GM23338 (cell line): ENCODE measurements at regions not wholly inside any gene's neighbourhood (a gene's known extent, or its start where the extent isn't known, plus 50 kb on each side); places are given as distances from the start of the nearest gene placed in this dataset.

Source experiments
- ATAC-seq: fragments of 200-7000 bp; cut with Tn5 transposase; 3 replicates; pipeline ENCODE4 v1.9.1; 2020
- DNase-seq: peaks from one replicate; pipeline ENCODE4 v3.0.0-alpha.2; 2015; ENCODE audit warnings: low spot score
- H2AFZ ChIP-seq: fragments of 200-600 bp; sonication (generic); 2 replicates; pipeline ENCODE4 v1.8.0; 2016; ENCODE audit warnings: antibody characterized with exemption, mild to moderate bottlenecking, moderate library complexity
- H3F3A ChIP-seq: fragments of 200-600 bp; sonication (generic); replicated peaks from 2 replicates; pipeline ENCODE4 v1.8.0; 2017; ENCODE audit warnings: antibody characterized with exemption, mixed run types, low read depth
- H3K27ac ChIP-seq: fragments of 200-600 bp; sonication (generic); 2 replicates; pipeline ENCODE4 v1.6.1; 2016; ENCODE audit warnings: low read depth
- H3K27me3 ChIP-seq: fragments of 200-600 bp; sonication (generic); 2 replicates; pipeline ENCODE4 v1.8.0; 2016; ENCODE audit warnings: mild to moderate bottlenecking, mixed run types, moderate library complexity; ENCODE audit not compliant: insufficient read depth
- H3K36me3 ChIP-seq: fragments of 200-600 bp; sonication (generic); 2 replicates; pipeline ENCODE4 v1.8.0; 2016; ENCODE audit warnings: mild to moderate bottlenecking; ENCODE audit not compliant: insufficient read depth
- H3K4me1 ChIP-seq: fragments of 200-600 bp; sonication (generic); 2 replicates; pipeline ENCODE4 v1.8.0; 2016; ENCODE audit warnings: mild to moderate bottlenecking, moderate library complexity; ENCODE audit not compliant: insufficient read depth
- H3K4me2 ChIP-seq: fragments of 200-600 bp; sonication (generic); 2 replicates; pipeline ENCODE4 v1.7.1; 2017; ENCODE audit warnings: mixed run types
- H3K4me3 ChIP-seq: fragments of 200-600 bp; sonication (generic); 2 replicates; pipeline ENCODE4 v1.6.1; 2016; ENCODE audit warnings: mixed run types
- H3K79me2 ChIP-seq: fragments of 200-600 bp; sonication (generic); replicated peaks from 2 replicates; pipeline ENCODE4 v1.8.0; 2017; ENCODE audit warnings: mild to moderate bottlenecking; ENCODE audit not compliant: insufficient read depth
- H3K9me2 ChIP-seq: fragments of 200-600 bp; sonication (generic); 2 replicates; pipeline ENCODE4 v1.8.0; 2017; ENCODE audit not compliant: insufficient read depth
- H4K20me1 ChIP-seq: fragments of 200-600 bp; sonication (generic); replicated peaks from 2 replicates; pipeline ENCODE4 v1.8.0; 2017; ENCODE audit warnings: mild to moderate bottlenecking; ENCODE audit not compliant: insufficient read depth
- H3K27ac Mint-ChIP-seq: 2 replicates; pipeline ENCODE4 v1.8.0; 2020; ENCODE audit warnings: inconsistent platforms, mild to moderate bottlenecking, moderate library complexity, mixed read lengths
- H3K27me3 Mint-ChIP-seq: 3 replicates; pipeline ENCODE4 v1.8.0; 2022; ENCODE audit warnings: low read depth, mild to moderate bottlenecking, moderate library complexity, mixed read lengths, inconsistent platforms; ENCODE audit not compliant: insufficient read depth, poor library complexity
- H3K36me3 Mint-ChIP-seq: 3 replicates; pipeline ENCODE4 v1.8.0; 2021; ENCODE audit warnings: low read depth, mild to moderate bottlenecking, inconsistent platforms, moderate library complexity, mixed read lengths
- H3K4me1 Mint-ChIP-seq: 3 replicates; pipeline ENCODE4 v1.8.0; 2020; ENCODE audit warnings: mild to moderate bottlenecking, inconsistent platforms, mixed read lengths
- H3K4me3 Mint-ChIP-seq: 3 replicates; pipeline ENCODE4 v1.8.0; 2021; ENCODE audit warnings: moderate library complexity, mild to moderate bottlenecking, inconsistent platforms, mixed read lengths
- H3K9me3 Mint-ChIP-seq: 3 replicates; pipeline ENCODE4 v1.8.0; 2020; ENCODE audit warnings: moderate library complexity, mild to moderate bottlenecking, inconsistent platforms, mixed read lengths
- JUNB ChIP-seq: IDR thresholded peaks from one replicate; pipeline ENCODE4 v1.6.1; 2016; ENCODE audit warnings: antibody characterized with exemption; ENCODE audit not compliant: unreplicated experiment
- NANOG ChIP-seq: IDR thresholded peaks from 2 replicates; pipeline ENCODE4 v1.6.1; 2016; ENCODE audit warnings: antibody characterized with exemption, borderline replicate concordance
- POLR2AphosphoS5 ChIP-seq: IDR thresholded peaks from 2 replicates; pipeline ENCODE4 v1.6.1; 2016; ENCODE audit warnings: antibody characterized with exemption, low read depth
- ZNF114 ChIP-seq: fragments of 250-450 bp; sonication (Bioruptor Pico); IDR thresholded peaks from 2 replicates; pipeline ENCODE4 v1.5.0; 2020; ENCODE audit warnings: mild to moderate bottlenecking, moderate library complexity
- ZNF462 ChIP-seq: fragments of 250-450 bp; sonication (Bioruptor Pico); IDR thresholded peaks from 2 replicates; pipeline ENCODE4 v1.5.0; 2020; ENCODE audit warnings: mild to moderate bottlenecking, moderate library complexity
- TF ChIP-seq, protein P1 (sequence below): IDR thresholded peaks from 2 replicates; pipeline ENCODE4 v1.6.1; 2016; ENCODE audit warnings: antibody characterized with exemption

GRCh38 chr5:154140381-154140780, 50.2 kb upstream of the GALNT10 start:
- Histone ChIP-seq H3K9me2 (no peaks in the 10 kb centered on the region), H3K79me2 (no peaks in the 10 kb centered on the region), H3K27me3 (no peaks in the 10 kb centered on the region), H4K20me1 (no peaks in the 10 kb centered on the region), H3K36me3 (no peaks in the 10 kb centered on the region), H3K4me3 (no peak overlapping the region), H3K4me2 (no peak overlapping the region), H3F3A (no peaks in the 10 kb centered on the region), H3K4me1 (no peaks in the 10 kb centered on the region; the same call in 1 of the 2 replicates), H2AFZ (no peak overlapping the region), H3K27ac (no peak overlapping the region)
- ATAC-seq = no peak
- TF ChIP-seq, protein P1, sequence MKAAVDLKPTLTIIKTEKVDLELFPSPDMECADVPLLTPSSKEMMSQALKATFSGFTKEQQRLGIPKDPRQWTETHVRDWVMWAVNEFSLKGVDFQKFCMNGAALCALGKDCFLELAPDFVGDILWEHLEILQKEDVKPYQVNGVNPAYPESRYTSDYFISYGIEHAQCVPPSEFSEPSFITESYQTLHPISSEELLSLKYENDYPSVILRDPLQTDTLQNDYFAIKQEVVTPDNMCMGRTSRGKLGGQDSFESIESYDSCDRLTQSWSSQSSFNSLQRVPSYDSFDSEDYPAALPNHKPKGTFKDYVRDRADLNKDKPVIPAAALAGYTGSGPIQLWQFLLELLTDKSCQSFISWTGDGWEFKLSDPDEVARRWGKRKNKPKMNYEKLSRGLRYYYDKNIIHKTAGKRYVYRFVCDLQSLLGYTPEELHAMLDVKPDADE = no peak
- TF ChIP-seq ZNF114 (CRISPR knock-in tag) (no peak), ZNF462 (CRISPR knock-in tag) (no peak), JUNB (no peak), POLR2AphosphoS5 (no peak), NANOG (no peak)
- Mint-ChIP-seq H3K4me3 (no peak overlapping the region), H3K36me3 (no peaks in the 10 kb centered on the region), H3K27ac (no peak overlapping the region), H3K4me1 (peaks cover 18% of the 10 kb centered on the region), H3K9me3 (no peaks in the 10 kb centered on the region), H3K27me3 (peaks cover 6% of the 10 kb centered on the region)
- DNase-seq = no peak
